GM12878 (cell line): ENCODE measurements at regions not wholly inside any gene's neighbourhood (a gene's known extent, or its start where the extent isn't known, plus 50 kb on each side); places are given as distances from the start of the nearest gene placed in this dataset.

Source experiments
- ATAC-seq: fragments of 200-7000 bp; cut with Tn5 transposase; 3 replicates; pipeline ENCODE4 v1.9.1; 2020; ENCODE audit warnings: mild to moderate bottlenecking, moderate library complexity
- BruUV-seq: library from RNA; stranded (reverse); fragments of 400-500 nt; replicated peaks from 2 replicates; lab custom pipeline; 2021; lab: Mats Ljungman, UMichigan
- CTCF ChIA-PET: fragments of 300-600 bp; sonication (Branson Sonifier 250); formaldehyde crosslinking; extraction: SDS; loops from one replicate; lab custom pipeline; 2021; ENCODE audit warnings: inconsistent platforms; lab: Yijun Ruan, JAX
- POLR2A ChIA-PET: fragments of 350-600 bp; formaldehyde crosslinking; extraction: SDS; loops from one replicate; lab custom pipeline; 2021; ENCODE audit warnings: inconsistent platforms; lab: Charles Lee
- RAD21 ChIA-PET: fragments of 300-600 bp; sonication (Branson Sonifier 250); formaldehyde crosslinking; loops from one replicate; lab custom pipeline; 2023; ENCODE audit warnings: antibody characterized with exemption; ENCODE audit not compliant: unreplicated experiment; lab: Charles Lee
- SMC1A ChIA-PET: fragments of 300-600 bp; sonication (Branson Sonifier 250); formaldehyde crosslinking; loops from one replicate; lab custom pipeline; 2023; ENCODE audit not compliant: unreplicated experiment, uncharacterized antibody; lab: Charles Lee
- DNase-seq: peaks from one replicate; pipeline ENCODE4 v3.0.0-alpha.2; 2011; ENCODE audit warnings: low read depth, low spot score
- FAIRE-seq: peaks from 3 replicates; lab custom pipeline; 2011; peaks lifted over from hg19 to GRCh38; lab: Jason Lieb, UNC
- H2AFZ ChIP-seq: 2 replicates; pipeline ENCODE4 v1.6.0; 2011; ENCODE audit warnings: low read depth, low read length, control low read depth; ENCODE audit not compliant: control insufficient read depth
- H3K27ac ChIP-seq: 2 replicates; pipeline ENCODE4 v1.5.1; 2011; ENCODE audit warnings: control low read depth; ENCODE audit not compliant: control insufficient read depth, insufficient read depth
- H3K27me3 ChIP-seq, 2 experiments: replicated peaks in 1 of 2; 2 replicates each; pipeline versions ENCODE4 v1.6.0 to v1.6.1; 2011; ENCODE audit warnings: low read length in 1 of 2; ENCODE audit not compliant: control insufficient read depth in 2 of 2, insufficient read depth in 2 of 2
- H3K36me3 ChIP-seq, 2 experiments: 2 replicates each; pipeline ENCODE4 v1.5.1; 2011; ENCODE audit warnings: low read length in 1 of 2; ENCODE audit not compliant: control insufficient read depth in 2 of 2, insufficient read depth in 2 of 2
- H3K4me1 ChIP-seq: 2 replicates; pipeline ENCODE4 v1.6.1; 2011; ENCODE audit warnings: mild to moderate bottlenecking, low read length, moderate library complexity, mixed read lengths; ENCODE audit not compliant: control insufficient read depth, insufficient read depth
- H3K4me2 ChIP-seq: 2 replicates; pipeline ENCODE4 v1.6.0; 2011; ENCODE audit warnings: control low read depth; ENCODE audit not compliant: control insufficient read depth, insufficient read depth
- H3K4me3 ChIP-seq: fragments of 200-600 bp; sonication (generic); 2 replicates; pipeline ENCODE4 v1.5.1; 2016
- H3K79me2 ChIP-seq: 2 replicates; pipeline ENCODE4 v1.6.0; 2011; ENCODE audit warnings: low read length; ENCODE audit not compliant: control insufficient read depth, insufficient read depth
- H3K9ac ChIP-seq: 2 replicates; pipeline ENCODE4 v1.8.0; 2011; ENCODE audit warnings: low read length, control low read depth, mixed read lengths; ENCODE audit not compliant: control insufficient read depth, insufficient read depth
- H3K9me3 ChIP-seq: replicated peaks from 3 replicates; pipeline ENCODE4 v1.5.1; 2011; ENCODE audit warnings: mild to moderate bottlenecking, low read length; ENCODE audit not compliant: control insufficient read depth, insufficient read depth
- H4K20me1 ChIP-seq: 2 replicates; pipeline ENCODE4 v1.6.0; 2011; ENCODE audit not compliant: control insufficient read depth, insufficient read depth
- EGR1 ChIP-seq, 2 experiments: IDR thresholded peaks; 1 replicate in 1 of 2; 2 replicates in 1 of 2; pipeline ENCODE4 v1.6.1; 2011 to 2012; ENCODE audit warnings: low read depth in 2 of 2, low read length in 2 of 2, borderline replicate concordance in 1 of 2, mild to moderate bottlenecking in 1 of 2, moderate library complexity in 1 of 2
- EZH2 ChIP-seq: IDR thresholded peaks from 2 replicates; pipeline ENCODE4 v1.6.1; 2012; ENCODE audit warnings: low read depth, mild to moderate bottlenecking, control low read depth, inconsistent platforms, low read length, borderline replicate concordance; ENCODE audit not compliant: control insufficient read depth
- GABPA ChIP-seq: IDR thresholded peaks from 2 replicates; pipeline ENCODE4 v1.6.1; 2014; ENCODE audit warnings: antibody characterized with exemption, low read depth, mild to moderate bottlenecking, inconsistent platforms
- HDAC2 ChIP-seq: fragments of 200-600 bp; sonication (generic); IDR thresholded peaks from 2 replicates; pipeline ENCODE4 v1.6.1; 2017
- IRF4 ChIP-seq: IDR thresholded peaks from 2 replicates; pipeline ENCODE4 v1.6.1; 2011; ENCODE audit warnings: low read depth, low read length
- JUNB ChIP-seq: IDR thresholded peaks from 2 replicates; pipeline ENCODE4 v1.6.1; 2016; ENCODE audit warnings: antibody characterized with exemption, mild to moderate bottlenecking
- MTA3 ChIP-seq: IDR thresholded peaks from 2 replicates; pipeline ENCODE4 v1.6.1; 2012; ENCODE audit warnings: low read length, inconsistent platforms, borderline replicate concordance
- PAX5 ChIP-seq: IDR thresholded peaks from 2 replicates; pipeline ENCODE4 v1.6.1; 2011; ENCODE audit warnings: low read depth, low read length, borderline replicate concordance
- POU2F2 ChIP-seq: IDR thresholded peaks from 3 replicates; pipeline ENCODE4 v1.6.1; 2011; ENCODE audit warnings: low read depth, mild to moderate bottlenecking, low read length, borderline replicate concordance
- SMARCA5 ChIP-seq: fragments of 450-650 bp; IDR thresholded peaks from 2 replicates; pipeline ENCODE4 v1.6.1; 2017; ENCODE audit warnings: mild to moderate bottlenecking
- WGBS: methylation state at CpG from one replicate; pipeline ENCODE4 v1.1.6; 2016; ENCODE audit warnings: low lambda C conversion rate; ENCODE audit not compliant: insufficient replicate concordance, insufficient coverage; ENCODE audit errors: missing lambda C conversion rate; 5-methylcytosine and 5-hydroxymethylcytosine counted together
- in situ Hi-C: fragments of 300-500 bp; cut with MboI; formaldehyde crosslinking; loops from 9 replicates; pipeline ENCODE4 v1.14.3; 2018; ENCODE audit warnings: mixed read lengths
- intact Hi-C: fragments of 100-400 bp; cut with micrococcal nuclease; formaldehyde crosslinking; loops from one replicate; pipeline ENCODE4 v1.14.2; 2022; ENCODE audit not compliant: unreplicated experiment

DNA sequence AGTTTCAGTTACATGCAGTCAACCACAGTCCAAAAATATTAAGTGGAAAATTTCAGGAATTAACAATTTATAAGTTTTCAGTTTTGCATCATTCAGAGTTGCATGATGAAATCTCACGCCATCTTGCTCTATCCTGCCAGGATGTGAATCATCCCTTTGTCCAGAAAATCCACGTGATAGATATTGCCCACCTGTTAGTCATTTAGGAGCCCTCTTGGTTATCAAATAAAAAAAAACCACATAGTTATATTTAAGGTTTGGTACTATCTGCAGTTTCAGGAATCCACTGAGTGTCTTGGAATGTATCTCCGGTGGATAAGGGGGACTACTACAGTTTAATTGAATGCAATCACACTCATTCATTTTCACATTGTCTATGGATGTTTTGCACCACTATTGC, 1249.0 kb upstream of the CITED2 start (continued):
- TF ChIP-seq EGR1 (IDR thresholded peaks at IDR 0.05; ENCODE audit: borderline replicate concordance in 1 of 2, low read depth in 2 of 2, low read length in 2 of 2), result no peak
- TF ChIP-seq IRF4, result no peak
- TF ChIP-seq JUNB, result no peak

DNA sequence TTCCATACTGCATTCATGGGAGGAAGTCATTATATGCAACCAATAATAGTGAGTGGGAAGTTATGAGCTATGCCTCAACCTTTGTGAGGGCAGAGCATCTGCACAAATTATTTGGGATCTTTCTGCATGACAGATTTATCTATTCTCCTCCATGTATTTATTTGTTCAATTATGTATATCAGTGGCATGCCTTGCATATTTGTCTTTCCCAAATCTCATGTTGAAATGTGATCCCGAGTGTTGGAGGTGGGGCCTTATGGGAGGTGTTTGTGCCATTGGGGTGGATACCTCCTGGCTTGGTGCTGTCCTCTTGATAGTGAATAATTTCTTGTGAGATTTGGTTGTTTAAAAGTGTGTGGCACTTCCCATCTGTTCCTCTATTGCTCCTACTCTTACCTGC, 1246.0 kb upstream of the CITED2 start:
- no peaks in the 10 kb centered on the region for H3K27me3 ChIP-seq
- 23% methylated on average over 1 of the region's 1 CpG for WGBS
- H3K79me2 ChIP-seq, result no peaks in the 10 kb centered on the region
- no peaks in the 10 kb centered on the region for H3K36me3 ChIP-seq
- ChIA-PET SMC1A (interaction anchor here (0.5 kb wide), 1 partner anchor 714 kb away, joined by 3 read pairs; no protein-coding TSS in a partner anchor), CTCF (no interaction called here), RAD21 (no interaction called here), POLR2A (no interaction called here)
- H3K4me2 ChIP-seq, result no peak overlapping the region
- ATAC-seq, result no peak
- H3K4me3 ChIP-seq, result no peak overlapping the region
- BruUV-seq, result no TSS peak
- no peak for FAIRE-seq
- no peak for DNase-seq
- intact Hi-C loops, result no loop called here
- H3K4me1 ChIP-seq, result no peaks in the 10 kb centered on the region
- H4K20me1 ChIP-seq, result no peaks in the 10 kb centered on the region
- no peak for TF ChIP-seq POU2F2
- no peak for TF ChIP-seq EGR1 (IDR thresholded peaks at IDR 0.05; ENCODE audit: borderline replicate concordance in 1 of 2, low read depth in 2 of 2, low read length in 2 of 2)
- TF ChIP-seq EZH2, result no peak
- no peak for TF ChIP-seq HDAC2
- TF ChIP-seq MTA3, result no peak
- no peak for TF ChIP-seq PAX5
- TF ChIP-seq SMARCA5, result no peak
- no peak for TF ChIP-seq GABPA
- H3K9ac ChIP-seq, result no peak overlapping the region
- in situ Hi-C loops, result no loop called here
- H3K27ac ChIP-seq, result no peak overlapping the region
- no peak overlapping the region for H2AFZ ChIP-seq
- no peaks in the 10 kb centered on the region for H3K9me3 ChIP-seq
